Stimulated activated naive B cell treated with anti-CD40 and anti-IgM and Interleukin-4, amounts not matched to agents 10 μg/mL and 1 μg/mL and 100 μg/mL, for 72 hours (primary cell): ENCODE measurements at regions not wholly inside any gene's neighbourhood (a gene's known extent, or its start where the extent isn't known, plus 50 kb on each side); places are given as distances from the start of the nearest gene placed in this dataset.

Source experiments
- ATAC-seq, 2 donors: fragments of 150-1000 bp; cut with Tn5 transposase; replicated peaks; 2 replicates each; pipeline ENCODE4 v1.10.0; 2021; ENCODE audit warnings: moderate library complexity in 1 of 2
- DNase-seq: peaks from one replicate; pipeline ENCODE4 v3.0.0; 2021
- H3K27ac Mint-ChIP-seq: one replicate; pipeline ENCODE4 v1.8.0; 2022; ENCODE audit warnings: mild to moderate bottlenecking, mixed read lengths
- H3K27me3 Mint-ChIP-seq, 2 donors: one replicate each; pipeline ENCODE4 v1.8.0; 2022; ENCODE audit warnings: mixed read lengths in 2 of 2
- H3K36me3 Mint-ChIP-seq, 2 donors: one replicate each; pipeline ENCODE4 v1.8.0; 2022; ENCODE audit warnings: mixed read lengths in 2 of 2, mild to moderate bottlenecking in 1 of 2
- H3K4me1 Mint-ChIP-seq, 2 donors: one replicate each; pipeline ENCODE4 v1.8.0; 2022; ENCODE audit warnings: mixed read lengths in 2 of 2, mild to moderate bottlenecking in 1 of 2
- H3K4me3 Mint-ChIP-seq, 2 donors: one replicate each; pipeline ENCODE4 v1.8.0; 2022; ENCODE audit warnings: mild to moderate bottlenecking in 2 of 2, mixed read lengths in 2 of 2, moderate library complexity in 1 of 2
- H3K9me3 Mint-ChIP-seq, 2 donors: one replicate each; pipeline ENCODE4 v1.8.0; 2022; ENCODE audit warnings: mixed read lengths in 2 of 2, mild to moderate bottlenecking in 1 of 2

DNA sequence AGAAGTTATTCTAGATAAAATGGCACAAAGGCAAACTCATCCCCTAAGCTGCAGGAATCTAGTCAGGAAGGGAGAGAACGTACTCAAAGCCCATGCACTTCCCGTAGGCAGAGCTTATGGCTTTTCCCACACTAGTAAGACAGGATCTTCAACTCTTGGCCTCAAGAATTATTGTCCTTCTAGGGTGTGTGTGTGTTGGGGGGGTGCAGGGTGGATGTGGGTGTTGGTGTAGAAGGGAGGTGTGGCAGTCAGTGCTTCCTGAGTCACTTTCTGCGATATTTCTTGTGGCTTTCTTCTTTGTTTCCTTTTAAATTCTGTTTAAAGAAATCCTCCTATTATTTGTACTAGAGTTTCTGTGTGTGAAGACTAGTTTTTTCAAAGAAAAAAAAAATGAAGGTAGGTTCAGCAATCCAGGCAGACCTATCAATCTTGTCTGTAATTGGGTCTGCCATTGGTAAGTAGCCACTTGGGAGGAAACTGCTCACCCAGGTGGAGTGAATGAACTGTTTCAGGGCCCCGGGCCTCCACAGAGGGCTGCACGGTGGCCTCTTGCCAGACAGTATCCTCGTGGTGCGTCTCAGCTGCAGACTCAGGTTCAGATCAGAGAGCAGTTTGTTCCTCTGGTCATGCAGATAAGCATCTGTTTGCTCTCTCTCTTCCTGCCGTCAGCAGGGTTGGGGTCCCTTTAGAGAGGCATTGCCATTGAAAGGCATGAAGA, 131.9 kb downstream of the NPR3 start:
- Mint-ChIP-seq H3K36me3 (no peaks in the 10 kb centered on the region), H3K9me3 (no peaks in the 10 kb centered on the region), H3K4me1 (no peaks in the 10 kb centered on the region), H3K27me3 (no peaks in the 10 kb centered on the region), H3K4me3 (no peak overlapping the region), H3K27ac (no peak overlapping the region)
- DNase-seq (no peak), ATAC-seq (no peak)

- Mint-ChIP-seq H3K4me1 (no peaks in the 10 kb centered on the region), H3K36me3 (no peaks in the 10 kb centered on the region), H3K27ac (no peak overlapping the region), H3K4me3 (no peak overlapping the region), H3K9me3 (no peaks in the 10 kb centered on the region), H3K27me3 (no peaks in the 10 kb centered on the region)
- no peak for ATAC-seq
- DNase-seq: no peak
Measured at GRCh38 chr5:32843531-32843895, 132.4 kb downstream of the NPR3 start.

- ATAC-seq: no peak
- no peaks in the 10 kb centered on the region for H3K4me1 Mint-ChIP-seq
- H3K4me3 Mint-ChIP-seq: no peak overlapping the region
- H3K36me3 Mint-ChIP-seq: no peaks in the 10 kb centered on the region
- H3K27me3 Mint-ChIP-seq: no peaks in the 10 kb centered on the region
- DNase-seq: no peak
- no peak overlapping the region for H3K27ac Mint-ChIP-seq
- H3K9me3 Mint-ChIP-seq: no peaks in the 10 kb centered on the region
Measured at GRCh38 chr5:32845171-32845570, 134.1 kb downstream of the NPR3 start.

DNA sequence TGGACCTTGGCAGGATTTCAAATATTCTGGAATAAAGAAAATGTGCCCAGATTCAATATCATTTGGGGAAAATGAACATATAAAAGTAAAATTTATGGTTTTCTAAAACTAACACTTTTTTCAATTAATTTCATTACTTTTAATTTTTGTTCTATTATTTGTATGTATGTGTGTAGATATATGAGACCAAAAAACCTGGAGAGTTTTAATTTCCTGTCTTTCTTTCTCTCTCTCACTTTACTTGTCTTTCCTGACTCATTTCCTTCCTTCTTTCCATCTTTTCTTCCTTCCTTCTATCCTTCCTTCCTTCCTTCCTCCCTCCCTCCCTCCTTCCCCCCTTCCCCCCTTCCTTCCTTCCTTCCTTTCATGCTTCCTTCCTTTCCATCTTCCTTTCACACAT, 137.0 kb downstream of the NPR3 start:
- no peak for DNase-seq
- Mint-ChIP-seq H3K4me3 (no peak overlapping the region), H3K27ac (no peak overlapping the region), H3K36me3 (no peaks in the 10 kb centered on the region), H3K27me3 (peaks cover 3 to 6% of the 10 kb centered on the region in 2 donors), H3K9me3 (no peaks in the 10 kb centered on the region), H3K4me1 (no peaks in the 10 kb centered on the region)
- ATAC-seq: no peak

- Mint-ChIP-seq H3K27ac (no peak overlapping the region), H3K4me3 (no peak overlapping the region), H3K4me1 (no peaks in the 10 kb centered on the region), H3K9me3 (no peaks in the 10 kb centered on the region), H3K27me3 (peaks cover 3 to 6% of the 10 kb centered on the region in 2 donors), H3K36me3 (no peaks in the 10 kb centered on the region)
- DNase-seq: no peak
- no peak for ATAC-seq
Measured at GRCh38 chr5:32848681-32849080, 137.6 kb downstream of the NPR3 start.

- ATAC-seq (no peak), DNase-seq (no peak)
- H3K4me1 Mint-ChIP-seq: no peaks in the 10 kb centered on the region
Measured at GRCh38 chr5:32850817-32851496, 139.8 kb downstream of the NPR3 start.

DNA sequence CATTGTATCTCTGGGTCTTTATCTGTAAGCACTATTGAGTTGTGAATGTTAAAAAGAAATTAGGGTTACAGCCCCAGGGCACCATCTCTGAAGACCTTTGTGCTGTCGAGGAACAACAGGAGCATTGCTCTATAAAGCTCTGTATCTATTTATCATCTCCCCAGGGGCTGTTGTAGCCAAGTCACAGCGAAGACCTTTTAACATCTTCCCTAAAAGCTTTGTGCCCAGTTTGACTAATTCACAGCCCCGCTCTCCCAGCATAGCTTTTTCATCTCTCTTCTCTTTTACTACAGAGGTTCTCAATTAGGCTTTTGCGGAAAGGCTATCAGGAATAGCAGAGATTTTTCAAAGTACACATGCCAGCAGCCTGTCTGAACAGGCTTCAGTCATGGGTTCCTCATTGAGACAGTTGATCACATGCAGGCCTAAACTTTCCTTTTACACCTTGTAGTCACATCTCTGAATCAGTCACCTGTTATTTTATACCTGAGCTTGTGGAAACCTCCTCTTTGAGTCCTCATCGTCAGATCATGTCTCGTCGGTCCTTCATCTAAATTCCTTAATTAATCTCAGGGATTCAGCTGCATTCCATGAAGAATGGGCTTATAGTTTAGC, 140.5 kb downstream of the NPR3 start:
- Mint-ChIP-seq H3K27ac (no peak overlapping the region), H3K4me1 (no peaks in the 10 kb centered on the region), H3K4me3 (no peak overlapping the region), H3K36me3 (no peaks in the 10 kb centered on the region), H3K9me3 (peaks cover 0 to 1% of the 10 kb centered on the region in 2 donors), H3K27me3 (peaks cover 3 to 6% of the 10 kb centered on the region in 2 donors)
- no peak for ATAC-seq
- DNase-seq: no peak

More at GRCh38 chr5:32850817-32851496, 139.8 kb downstream of the NPR3 start:
- H3K4me3 Mint-ChIP-seq: no peak overlapping the region
- peaks cover 0 to 1% of the 10 kb centered on the region in 2 donors for H3K9me3 Mint-ChIP-seq
- no peaks in the 10 kb centered on the region for H3K36me3 Mint-ChIP-seq
- H3K27me3 Mint-ChIP-seq: peaks cover 3 to 6% of the 10 kb centered on the region in 2 donors
- H3K27ac Mint-ChIP-seq: no peak overlapping the region

GRCh38 chr5:32852535-32852934, 141.4 kb downstream of the NPR3 start:
- Mint-ChIP-seq H3K36me3 (no peaks in the 10 kb centered on the region), H3K9me3 (peaks cover 0 to 3% of the 10 kb centered on the region in 2 donors), H3K27ac (no peak overlapping the region), H3K27me3 (peaks cover 3 to 6% of the 10 kb centered on the region in 2 donors), H3K4me3 (no peak overlapping the region), H3K4me1 (no peaks in the 10 kb centered on the region)
- DNase-seq (no peak), ATAC-seq (no peak)

DNA sequence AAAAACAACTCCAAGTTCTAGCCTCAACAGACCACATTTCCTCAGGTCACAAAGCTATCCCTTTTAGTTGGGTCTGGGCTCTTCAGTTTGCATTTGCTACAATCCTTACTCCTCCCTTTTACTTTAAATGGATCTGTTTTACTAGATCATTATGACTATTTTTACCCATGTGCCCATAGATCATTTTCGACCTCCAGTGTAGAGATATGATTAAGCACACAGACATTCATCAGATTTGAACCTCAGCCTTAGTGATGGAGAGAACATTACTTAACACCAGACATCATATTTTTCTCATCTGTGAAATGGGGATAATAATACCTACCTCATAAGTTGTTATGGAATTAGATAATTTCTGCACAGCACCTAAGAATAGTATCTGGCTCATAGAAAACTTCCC, 141.9 kb downstream of the NPR3 start:
- Mint-ChIP-seq H3K4me3 (no peak overlapping the region), H3K36me3 (no peaks in the 10 kb centered on the region), H3K4me1 (no peaks in the 10 kb centered on the region), H3K27me3 (peaks cover 3 to 6% of the 10 kb centered on the region in 2 donors), H3K9me3 (peaks cover 0 to 3% of the 10 kb centered on the region in 2 donors), H3K27ac (no peak overlapping the region)
- ATAC-seq: no peak
- no peak for DNase-seq

DNA sequence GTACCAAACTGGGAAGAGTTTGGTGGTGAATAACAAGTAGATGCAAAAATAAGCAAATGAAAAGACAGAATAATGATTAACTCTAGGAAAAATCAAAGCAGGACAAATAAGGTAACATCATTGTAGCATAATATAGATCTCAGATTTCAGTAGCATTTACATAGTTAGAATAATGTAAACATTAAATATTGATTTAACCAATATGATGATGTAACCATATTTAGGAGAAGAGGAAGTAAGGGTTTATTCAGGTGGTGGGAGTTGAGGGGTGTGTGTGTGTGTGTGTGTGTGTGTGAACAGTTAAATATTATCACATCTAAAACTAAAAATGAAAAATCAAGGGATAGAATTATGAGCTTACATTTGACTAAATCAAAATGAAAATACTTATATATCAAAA, 143.4 kb downstream of the NPR3 start:
- DNase-seq (no peak), ATAC-seq (no peak)
- Mint-ChIP-seq H3K4me3 (no peak overlapping the region), H3K9me3 (peaks cover 5 to 11% of the 10 kb centered on the region in 2 donors), H3K4me1 (no peaks in the 10 kb centered on the region), H3K27ac (no peak overlapping the region), H3K36me3 (no peaks in the 10 kb centered on the region), H3K27me3 (peaks cover 3 to 6% of the 10 kb centered on the region in 2 donors)

DNA sequence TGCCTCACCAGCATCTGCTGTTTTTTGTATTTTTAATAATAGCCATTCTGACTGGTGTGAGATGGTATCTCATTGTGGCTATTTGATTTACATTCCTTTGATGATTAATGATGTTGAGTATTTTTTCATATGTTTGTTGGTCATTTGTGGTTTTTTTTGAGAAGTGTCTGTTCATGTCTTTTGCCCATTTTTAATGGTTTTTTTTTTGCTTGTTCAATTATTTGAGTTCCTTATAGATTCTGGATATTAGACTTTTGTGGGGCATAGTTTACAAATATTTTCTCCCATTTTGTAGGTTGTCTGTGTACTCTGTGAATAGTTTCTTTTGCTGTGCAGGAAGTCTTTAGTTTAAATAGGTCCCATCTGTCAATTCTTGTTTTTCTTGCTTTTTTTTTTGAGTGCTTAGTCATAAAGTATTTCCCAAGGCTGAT, 148.1 kb downstream of the NPR3 start:
- Mint-ChIP-seq H3K36me3 (no peaks in the 10 kb centered on the region), H3K27me3 (no peaks in the 10 kb centered on the region), H3K4me3 (no peak overlapping the region), H3K27ac (no peak overlapping the region), H3K9me3 (peaks cover 13 to 18% of the 10 kb centered on the region in 2 donors), H3K4me1 (no peaks in the 10 kb centered on the region)
- no peak for DNase-seq
- ATAC-seq: no peak

DNA sequence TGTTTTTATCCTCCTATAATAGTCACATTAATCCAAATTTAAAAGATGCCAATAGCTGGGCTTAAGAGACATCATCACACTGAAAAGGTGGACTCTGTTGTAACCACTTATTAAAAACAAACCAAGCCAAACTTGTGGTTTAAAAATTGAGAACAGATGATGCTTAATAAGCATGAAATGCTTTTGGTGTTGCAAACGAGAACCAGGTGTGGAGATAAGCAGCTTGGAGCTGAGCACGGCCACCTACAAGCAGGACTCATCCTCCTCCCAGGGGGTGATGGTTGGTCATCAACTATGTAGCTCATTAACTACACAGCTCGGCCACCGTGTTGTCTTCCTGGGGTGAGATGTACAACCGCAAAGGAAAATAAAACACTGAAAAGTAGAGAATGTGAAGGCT, 154.4 kb downstream of the NPR3 start:
- H3K4me1 Mint-ChIP-seq: no peaks in the 10 kb centered on the region
- no peaks in the 10 kb centered on the region for H3K36me3 Mint-ChIP-seq
- DNase-seq (no peak), ATAC-seq (no peak)
- no peaks in the 10 kb centered on the region for H3K27me3 Mint-ChIP-seq
- no peak overlapping the region for H3K4me3 Mint-ChIP-seq
- peaks cover 11 to 12% of the 10 kb centered on the region in 2 donors for H3K9me3 Mint-ChIP-seq
- no peak overlapping the region for H3K27ac Mint-ChIP-seq

DNA sequence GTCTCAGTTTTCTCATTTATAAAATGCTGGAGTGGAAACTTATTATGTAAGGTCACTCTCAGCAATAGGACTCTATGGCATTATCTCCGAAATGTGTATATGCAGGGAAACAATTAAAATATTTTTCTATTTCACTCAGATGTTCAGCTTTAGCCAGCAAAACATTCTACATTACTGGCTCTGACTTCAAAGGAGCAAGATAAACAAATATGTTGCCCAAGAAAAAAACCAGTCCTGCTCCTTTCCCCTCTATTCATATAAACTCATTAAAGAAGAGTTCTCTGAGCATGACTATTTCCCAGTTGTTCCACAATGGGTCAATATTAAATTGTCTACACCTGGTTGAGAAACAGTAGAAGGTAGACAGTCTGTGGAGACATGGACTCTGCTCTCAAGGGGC, 155.0 kb downstream of the NPR3 start:
- Mint-ChIP-seq H3K4me1 (no peaks in the 10 kb centered on the region), H3K36me3 (no peaks in the 10 kb centered on the region), H3K27me3 (no peaks in the 10 kb centered on the region), H3K9me3 (peaks cover 9 to 12% of the 10 kb centered on the region in 2 donors), H3K27ac (no peak overlapping the region), H3K4me3 (no peak overlapping the region)
- ATAC-seq: no peak
- no peak for DNase-seq

- no peak overlapping the region for H3K4me3 Mint-ChIP-seq
- no peak for ATAC-seq
- H3K27me3 Mint-ChIP-seq: no peaks in the 10 kb centered on the region
- no peak overlapping the region for H3K27ac Mint-ChIP-seq
- peaks cover 12 to 20% of the 10 kb centered on the region in 2 donors for H3K9me3 Mint-ChIP-seq
- H3K36me3 Mint-ChIP-seq: no peaks in the 10 kb centered on the region
- DNase-seq: no peak
- no peaks in the 10 kb centered on the region for H3K4me1 Mint-ChIP-seq
Measured at GRCh38 chr5:32869216-32869615, 158.1 kb downstream of the NPR3 start.

DNA sequence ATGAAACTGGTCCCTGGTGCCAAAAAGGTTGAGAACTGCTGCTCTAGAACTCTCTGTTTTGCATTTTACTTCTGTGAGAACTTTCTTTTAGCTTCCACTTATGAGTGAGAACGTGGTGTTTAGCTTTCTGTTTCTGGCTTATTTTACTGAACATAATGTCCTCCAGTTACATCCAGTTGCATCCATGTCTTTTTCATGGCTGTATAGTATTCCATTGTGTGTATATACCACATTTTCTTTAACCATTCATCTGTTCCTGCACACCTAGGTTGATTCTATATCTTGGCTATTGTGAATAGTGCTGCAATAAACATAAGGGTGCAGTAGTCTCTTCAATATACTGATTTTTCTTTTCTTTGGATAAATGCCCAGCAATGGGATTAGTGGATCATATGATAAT, 165.7 kb downstream of the NPR3 start:
- Mint-ChIP-seq H3K4me3 (no peak overlapping the region), H3K36me3 (peaks cover 0 to 1% of the 10 kb centered on the region in 2 donors), H3K4me1 (no peaks in the 10 kb centered on the region), H3K27me3 (no peaks in the 10 kb centered on the region), H3K9me3 (peaks cover 7 to 21% of the 10 kb centered on the region in 2 donors), H3K27ac (no peak overlapping the region)
- no peak for DNase-seq
- ATAC-seq: no peak
